Stimulated activated CD4-positive, alpha-beta T cell treated with anti-CD3 and anti-CD28 coated beads, TNF-alpha, amount 100 ng/mL, for 24 hours (primary cell): ENCODE measurements at regions not wholly inside any gene's neighbourhood (a gene's known extent, or its start where the extent isn't known, plus 50 kb on each side); places are given as distances from the start of the nearest gene placed in this dataset.

Source experiments
- DNase-seq, 3 experiments: peaks; one replicate each; pipeline ENCODE4 v3.0.0-alpha.2; 2020; ENCODE audit warnings: low read depth in 3 of 3

DNA sequence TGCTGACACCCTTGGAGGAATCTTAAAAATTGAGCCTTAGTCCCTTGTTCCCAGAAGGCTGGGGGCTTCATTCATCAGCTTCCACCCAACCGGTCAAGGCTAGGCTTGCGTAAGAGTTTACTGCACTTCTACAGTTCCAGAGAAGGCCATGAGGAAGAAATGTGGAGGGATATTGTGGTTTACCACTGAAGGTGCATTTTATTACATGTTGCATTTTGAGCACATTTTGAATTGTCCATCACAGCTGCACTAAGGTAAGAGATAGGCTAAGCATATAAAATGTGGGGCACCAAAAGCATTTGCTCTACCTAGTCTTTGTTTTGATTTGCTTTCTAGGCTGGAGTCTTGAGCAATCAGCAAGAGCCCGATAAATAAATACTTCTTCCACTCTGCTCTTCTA, 167.1 kb upstream of the PAPPA start:
- no peak for DNase-seq

DNA sequence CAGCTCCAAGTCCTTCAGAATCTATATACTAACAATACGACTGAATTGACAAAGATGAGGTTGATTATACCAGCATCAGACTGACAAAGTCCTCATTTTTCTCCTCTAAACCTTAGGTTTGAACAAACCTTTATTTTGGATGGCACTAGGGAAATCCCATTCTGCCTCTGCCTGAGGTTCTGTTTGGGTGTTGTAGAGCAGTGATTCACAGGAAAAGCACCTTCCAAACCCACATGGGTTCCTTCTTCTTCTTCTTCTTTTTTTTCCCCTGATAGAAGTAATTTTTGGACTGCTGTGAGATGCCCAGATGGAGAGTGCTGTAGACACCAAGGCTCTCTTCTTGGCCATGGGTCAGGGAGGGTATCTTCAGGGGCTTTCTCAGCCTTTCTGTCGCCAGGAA, 164.9 kb upstream of the PAPPA start:
- no peak for DNase-seq

DNA sequence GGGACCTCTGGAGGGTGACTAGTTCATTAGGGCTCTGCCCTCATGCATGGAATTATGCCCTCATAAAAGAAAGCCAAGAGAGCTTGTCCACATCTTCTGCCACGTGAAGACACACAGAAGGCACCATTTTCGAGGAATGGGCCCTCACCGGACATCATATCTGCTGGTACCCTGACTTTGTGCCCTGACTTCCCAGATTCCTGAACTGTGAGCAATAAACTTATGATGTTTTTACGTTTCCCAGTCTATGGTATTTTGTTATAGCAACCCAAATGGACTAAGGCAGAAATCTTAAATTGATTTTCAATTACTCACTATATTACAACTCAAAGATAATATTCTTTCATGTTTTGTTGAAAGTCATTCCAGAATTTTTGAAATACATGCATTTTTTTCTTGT, 163.8 kb upstream of the PAPPA start:
- no peak for DNase-seq

DNA sequence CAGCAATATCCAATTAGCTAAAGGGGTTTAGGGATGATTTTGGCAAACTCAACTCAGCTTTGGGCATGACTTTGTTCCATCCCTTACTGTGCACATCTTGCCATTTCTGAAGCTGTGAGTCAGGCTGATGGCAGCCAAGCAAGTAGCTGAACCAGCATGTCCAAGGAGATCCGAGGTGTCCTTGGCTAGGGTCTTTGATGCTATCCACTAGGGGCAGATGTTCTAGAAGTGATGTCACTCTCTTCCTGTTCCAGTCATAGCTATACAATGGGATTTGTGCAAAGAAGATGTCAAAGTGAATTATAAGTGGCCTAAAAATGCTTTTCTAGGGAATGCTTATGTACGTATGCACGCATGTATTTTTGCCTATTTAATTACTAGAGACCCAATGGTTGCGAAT, 160.8 kb upstream of the PAPPA start:
- no peak for DNase-seq

DNA sequence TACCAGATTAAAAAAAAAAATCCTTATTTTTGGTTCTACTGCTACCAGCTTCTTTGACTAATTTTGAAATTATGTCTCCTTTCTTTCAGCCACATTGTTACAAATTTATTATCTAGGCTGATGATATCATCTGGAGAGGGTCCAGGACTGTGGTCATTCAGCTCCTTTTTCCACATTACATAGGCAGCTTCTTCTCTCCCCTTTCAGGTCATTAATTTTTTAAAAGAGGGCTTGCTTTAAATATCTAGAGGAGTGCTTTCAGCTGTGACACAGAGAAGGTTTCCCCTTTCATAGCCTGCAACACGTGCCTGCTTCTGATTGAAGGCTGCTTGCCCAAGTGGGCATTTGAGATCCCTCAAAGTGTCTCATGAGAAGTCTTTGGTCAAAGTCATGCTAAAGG, 155.7 kb upstream of the PAPPA start:
- no peak for DNase-seq

DNA sequence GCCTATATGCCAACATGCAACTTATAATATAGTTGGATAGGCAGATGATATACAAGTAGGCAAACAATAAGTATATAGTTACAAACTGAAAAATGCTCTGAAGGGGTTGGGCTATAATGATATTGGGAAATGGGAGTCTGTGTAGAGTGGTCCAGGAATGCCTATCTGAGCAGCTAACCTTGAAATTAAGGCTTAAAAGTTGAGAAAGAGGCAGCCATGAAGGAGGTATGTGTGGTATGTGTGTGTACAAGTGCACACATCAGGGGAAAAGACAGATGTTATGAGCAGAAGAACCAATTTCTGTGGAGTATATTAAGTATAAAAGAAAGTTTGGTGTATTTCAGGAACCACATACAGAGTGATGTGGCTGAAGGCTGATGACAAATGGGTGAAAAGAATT, 154.9 kb upstream of the PAPPA start:
- no peak for DNase-seq

DNA sequence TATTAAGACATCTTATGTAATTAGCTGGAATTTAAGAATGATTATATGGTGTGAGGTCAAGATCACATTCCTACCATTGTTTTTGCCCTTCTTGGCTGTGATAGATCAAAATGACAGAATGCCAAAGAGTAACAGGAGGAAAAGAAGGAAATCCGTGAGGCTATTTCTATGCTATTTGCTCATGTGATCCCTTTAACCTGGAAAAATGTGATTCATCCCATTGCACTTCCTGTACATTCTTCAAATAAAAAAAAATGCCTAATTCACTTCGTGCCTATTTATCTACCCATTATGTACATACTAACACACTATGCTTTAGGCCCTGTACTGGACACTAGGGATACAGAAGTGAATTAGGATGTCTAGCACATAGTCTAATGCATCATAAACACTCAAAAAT, 154.1 kb upstream of the PAPPA start:
- DNase-seq = no peak

DNA sequence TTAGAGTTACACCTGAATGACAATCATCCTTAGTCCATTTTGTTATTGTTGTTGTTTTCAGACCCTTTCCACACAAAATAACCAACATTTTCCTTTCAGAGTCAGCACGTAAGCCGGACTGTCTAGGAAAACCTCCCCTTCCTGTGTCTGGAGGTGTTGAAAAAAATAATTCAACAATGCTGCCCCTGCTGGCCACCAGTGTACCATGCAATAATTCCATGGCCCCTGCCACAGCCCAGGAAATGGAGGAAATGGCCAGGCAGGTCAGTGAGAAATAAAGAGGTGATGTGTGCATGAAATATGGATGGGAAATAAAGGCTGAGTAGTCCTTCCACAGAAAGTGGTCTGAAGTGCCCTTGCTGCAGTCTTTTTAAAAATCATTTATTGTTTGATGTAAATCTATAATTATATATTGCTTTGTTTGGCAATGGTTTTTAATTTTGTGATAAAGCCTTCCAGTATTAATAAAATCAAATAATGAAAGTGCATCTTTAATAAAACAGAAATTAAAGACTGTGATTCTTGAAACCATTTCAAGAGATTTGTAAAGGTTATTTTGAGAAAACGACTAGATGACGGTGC, 152.8 kb upstream of the PAPPA start:
- no peak for DNase-seq

DNA sequence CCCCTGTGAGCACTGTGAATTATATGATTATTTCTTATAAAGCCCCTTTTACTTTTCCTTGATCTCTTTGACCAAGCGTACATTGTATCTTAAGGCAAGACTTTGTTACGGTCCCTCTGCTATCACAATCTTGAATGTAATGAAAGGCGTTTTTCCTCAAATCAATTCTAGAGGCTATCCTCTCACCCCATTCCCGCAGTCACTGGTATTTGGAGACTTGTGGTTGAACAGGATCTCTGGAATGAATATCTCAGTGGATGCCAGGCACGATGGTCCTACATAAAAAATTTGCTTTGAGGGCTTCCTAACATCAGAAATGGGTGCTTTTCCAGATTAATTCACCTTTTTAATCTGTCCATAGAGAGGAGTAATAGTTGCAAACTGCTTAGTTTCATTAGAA, 151.4 kb upstream of the PAPPA start:
- no peak for DNase-seq

DNA sequence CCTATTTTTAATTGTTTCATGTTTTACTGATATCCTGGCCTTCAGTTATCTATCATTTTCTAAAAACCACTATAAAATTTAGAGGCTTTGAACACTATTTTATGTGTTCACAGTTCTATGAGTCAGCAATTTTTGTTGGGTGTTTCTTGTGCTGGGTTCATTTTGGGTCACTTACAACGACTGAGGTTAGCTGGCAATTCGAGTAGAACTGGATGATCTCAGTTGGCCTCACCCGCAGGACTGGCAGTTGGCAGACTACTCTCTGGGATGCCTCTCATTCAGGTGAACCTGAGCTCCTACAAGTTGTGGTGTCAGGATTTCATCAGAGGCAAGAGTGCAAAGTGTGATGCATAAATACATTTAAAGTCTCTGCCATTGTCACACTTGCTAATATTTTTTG, 151.0 kb upstream of the PAPPA start:
- no peak for DNase-seq

DNA sequence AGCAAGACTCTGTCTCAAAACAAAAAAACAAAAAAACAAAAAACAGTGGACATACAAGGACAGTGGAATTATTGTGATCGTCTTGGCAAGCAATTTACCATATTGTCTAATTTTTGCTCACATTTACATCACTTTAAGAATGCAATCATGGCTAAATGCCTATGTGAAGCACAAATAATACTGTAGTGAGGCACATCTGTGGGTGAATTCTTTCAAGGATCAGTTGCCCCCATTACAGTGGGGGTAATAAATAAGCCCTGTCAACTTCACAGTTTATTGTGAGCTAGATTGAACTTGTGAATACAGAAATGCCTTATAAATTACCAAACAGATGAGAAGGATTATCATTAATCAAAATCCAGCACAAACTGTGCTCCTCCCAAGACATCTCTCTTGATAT, 150.2 kb upstream of the PAPPA start:
- no peak for DNase-seq

DNA sequence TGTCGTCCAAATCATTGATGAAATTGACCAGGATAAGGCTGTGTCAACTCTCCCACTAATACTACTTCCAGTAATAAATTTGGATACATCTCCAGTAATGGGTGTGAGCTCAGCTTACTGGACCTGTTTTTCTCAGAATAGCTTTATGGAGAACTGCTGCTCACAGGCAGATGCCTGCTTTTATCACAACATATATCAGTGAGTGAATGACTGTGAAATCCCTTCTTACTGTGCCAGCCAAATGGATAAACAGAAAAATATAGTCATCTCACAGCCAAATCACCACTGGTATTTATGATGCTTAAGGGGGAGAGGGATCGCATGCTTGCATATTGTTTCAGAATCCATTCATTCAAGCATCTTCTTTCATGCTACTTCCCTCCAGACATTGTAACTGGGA, 148.4 kb upstream of the PAPPA start:
- DNase-seq = no peak

DNA sequence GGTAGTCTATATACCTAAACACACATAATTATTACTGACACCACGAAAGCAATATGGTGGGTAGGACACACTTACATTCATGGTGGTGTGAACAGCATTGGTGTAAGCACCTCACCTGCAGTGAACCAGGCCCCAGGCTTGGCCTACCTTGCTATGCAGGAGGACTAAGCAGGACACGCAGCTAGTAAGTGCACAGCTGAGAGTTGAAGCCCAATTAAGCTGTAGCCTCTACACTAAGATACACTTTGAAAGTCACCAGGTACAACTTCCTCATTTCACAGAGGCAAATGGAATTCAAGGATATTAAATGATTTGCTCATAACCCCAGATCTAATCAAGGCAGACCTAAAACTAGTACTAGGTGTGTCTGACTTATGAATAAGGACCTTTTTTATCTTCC, 145.8 kb upstream of the PAPPA start:
- DNase-seq = no peak

DNA sequence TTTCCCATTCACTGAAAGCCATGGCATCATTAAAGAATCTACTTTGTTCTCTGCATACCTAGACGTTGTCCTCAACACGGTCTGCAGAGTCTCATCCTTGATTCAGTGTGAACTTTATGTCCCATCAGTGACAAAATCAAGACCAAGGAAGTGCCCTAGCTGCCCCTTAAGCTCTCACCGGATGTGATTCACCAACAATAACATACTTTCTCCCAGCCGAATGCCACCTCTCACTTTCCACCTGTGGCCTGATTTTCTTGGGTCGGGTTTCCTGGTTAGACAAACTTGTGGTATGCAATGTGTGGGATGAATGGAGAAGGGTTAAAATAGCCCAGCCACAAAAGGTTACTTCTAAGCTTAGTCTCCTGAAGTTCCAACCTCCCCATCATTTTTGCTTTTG, 145.3 kb upstream of the PAPPA start:
- no peak for DNase-seq

DNA sequence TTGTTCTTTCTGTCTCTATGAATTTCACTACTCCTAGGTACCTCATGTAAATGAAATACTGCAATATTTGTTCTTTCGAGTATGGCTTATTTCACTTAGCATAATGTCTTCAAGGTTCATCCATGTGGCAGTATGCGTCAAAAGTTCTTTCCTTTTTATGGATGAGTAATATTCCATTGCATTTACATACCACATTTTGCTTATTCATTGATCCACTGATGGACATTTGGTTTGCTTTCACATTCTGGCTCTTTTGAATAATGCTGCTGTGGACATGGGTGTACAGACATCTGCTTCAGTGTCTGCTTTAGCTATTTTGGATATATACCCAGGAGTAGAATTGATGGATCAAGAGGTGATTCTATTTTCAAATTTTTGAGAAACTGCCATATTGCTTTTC, 144.2 kb upstream of the PAPPA start:
- no peak for DNase-seq

DNA sequence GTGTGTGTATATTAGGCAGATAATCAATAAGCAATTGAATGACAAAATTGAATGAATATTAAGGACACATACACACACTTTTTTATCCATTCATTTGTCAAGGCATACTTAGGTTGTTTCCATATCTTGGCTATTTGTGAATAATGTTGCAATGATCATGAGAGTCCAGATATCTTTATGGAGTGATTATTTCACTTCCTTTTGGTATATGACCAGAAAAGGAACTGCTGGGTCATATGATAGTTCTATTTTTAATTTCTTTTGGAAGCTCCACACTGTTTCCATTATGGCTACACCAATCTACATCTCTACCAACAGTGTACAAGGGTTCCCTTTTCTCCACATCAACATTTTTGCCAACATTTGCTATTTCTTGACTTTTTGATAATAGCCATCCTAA, 137.7 kb upstream of the PAPPA start:
- no peak for DNase-seq

DNA sequence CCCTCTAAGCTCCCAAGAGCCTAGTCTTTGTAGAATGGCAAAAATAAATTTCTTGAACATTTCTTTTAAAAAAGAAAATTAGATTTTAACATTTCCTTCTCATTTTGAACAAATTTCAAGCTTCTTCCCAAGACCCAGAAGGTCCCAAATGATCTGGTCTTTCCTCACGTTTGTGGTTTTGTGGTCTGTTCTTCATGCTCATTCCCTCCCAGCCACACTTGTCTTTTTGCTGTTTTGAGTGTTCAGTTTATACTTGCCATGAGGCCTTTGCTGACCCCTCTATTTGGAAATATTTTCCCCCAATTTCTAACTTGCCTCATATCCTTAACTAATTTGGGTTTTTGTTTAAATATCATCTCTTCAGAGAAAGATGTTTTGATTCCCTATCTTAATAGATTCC, 133.4 kb upstream of the PAPPA start:
- no peak for DNase-seq

DNA sequence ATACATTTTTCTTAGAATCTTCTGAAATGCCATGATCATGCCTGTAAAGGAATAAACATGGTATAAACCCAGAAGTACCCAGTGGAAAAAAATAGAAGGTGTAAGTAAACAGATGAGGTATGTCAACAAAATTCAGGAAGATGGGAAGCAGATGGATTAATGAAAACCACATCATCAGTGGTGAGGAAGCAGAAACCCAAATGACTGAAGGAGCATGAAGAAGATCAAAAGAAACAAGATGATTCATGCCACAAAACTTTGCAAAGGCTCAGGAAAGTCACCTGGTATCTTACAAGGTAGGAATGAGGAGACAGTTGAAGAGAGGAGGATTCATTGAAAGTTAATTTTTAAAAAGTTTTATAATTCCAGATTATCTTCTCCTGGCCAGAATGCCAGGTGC, 132.8 kb upstream of the PAPPA start:
- no peak for DNase-seq

DNA sequence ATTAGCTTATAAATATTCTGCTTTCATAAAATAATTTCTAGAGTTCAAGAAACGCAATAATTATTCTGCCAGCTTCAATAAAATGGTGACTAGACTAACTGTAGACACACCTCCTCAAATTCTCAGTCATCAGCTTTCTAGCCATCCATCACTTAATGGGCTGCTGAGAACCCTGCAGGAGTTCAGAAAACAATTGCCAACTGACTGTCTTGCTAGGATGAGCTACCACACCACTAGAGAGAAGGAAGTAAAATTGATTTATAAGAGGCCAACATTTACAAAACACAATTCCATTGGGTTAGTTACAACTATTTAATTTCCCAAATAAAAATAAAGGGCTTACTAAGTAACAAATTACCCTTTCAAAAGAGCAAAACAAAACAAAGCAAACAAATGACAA, 126.5 kb upstream of the PAPPA start:
- no peak for DNase-seq

DNA sequence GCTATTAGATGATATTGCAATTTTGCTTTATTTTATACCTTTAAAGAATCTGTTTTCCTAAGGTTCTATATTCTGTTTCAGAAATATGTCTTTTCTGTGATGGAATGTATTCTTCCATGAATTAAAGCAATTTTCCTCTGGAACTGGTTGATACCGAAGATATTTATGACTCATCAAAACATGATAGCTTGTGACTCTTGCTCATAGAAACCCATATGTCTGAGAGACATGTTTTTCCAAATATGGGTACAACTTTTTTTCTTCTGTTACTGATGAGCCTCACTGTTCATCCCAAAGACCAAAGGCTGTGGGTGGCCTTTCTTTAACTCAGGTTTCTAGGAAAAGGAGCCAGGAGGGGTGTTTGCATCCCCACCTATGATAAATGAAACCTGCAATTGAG, 126.1 kb upstream of the PAPPA start:
- DNase-seq = no peak

DNA sequence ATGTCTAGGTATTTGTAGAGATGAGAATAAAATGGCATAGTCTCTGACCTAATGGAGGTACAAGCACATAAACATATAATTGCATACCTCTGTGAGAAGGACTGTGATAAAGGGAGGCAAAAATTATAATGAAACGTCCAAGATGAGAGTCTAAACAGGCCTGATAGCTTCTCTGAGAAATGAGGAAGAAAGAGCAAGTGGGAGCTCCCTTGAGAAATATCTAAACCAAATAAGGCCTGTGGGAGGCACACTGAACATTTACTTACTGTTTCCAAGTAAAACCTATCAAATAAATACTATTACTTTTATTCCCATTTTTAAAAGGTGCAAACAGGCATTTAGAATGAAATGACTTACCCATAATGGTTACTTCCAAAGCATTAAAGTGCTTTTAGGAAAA, 125.6 kb upstream of the PAPPA start:
- DNase-seq = no peak

DNA sequence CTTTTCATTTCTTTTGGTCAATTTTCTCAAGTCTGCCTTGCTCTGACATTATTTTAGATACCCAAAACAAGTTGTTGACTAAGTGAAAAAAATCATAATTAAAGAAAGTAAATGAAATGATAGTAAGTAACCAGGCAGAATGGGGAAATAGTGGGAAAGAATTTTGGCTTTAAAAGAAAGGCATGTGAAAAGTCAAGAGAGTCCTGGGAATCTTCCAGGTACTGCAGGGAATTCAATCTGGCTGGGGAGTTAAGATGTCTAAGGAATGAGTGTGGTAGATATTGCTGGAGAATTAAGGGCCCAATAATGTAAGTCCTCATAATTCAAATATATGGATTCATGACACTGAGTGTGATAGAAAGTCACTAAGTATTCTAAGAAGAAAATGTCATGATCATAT, 123.1 kb upstream of the PAPPA start:
- no peak for DNase-seq

DNA sequence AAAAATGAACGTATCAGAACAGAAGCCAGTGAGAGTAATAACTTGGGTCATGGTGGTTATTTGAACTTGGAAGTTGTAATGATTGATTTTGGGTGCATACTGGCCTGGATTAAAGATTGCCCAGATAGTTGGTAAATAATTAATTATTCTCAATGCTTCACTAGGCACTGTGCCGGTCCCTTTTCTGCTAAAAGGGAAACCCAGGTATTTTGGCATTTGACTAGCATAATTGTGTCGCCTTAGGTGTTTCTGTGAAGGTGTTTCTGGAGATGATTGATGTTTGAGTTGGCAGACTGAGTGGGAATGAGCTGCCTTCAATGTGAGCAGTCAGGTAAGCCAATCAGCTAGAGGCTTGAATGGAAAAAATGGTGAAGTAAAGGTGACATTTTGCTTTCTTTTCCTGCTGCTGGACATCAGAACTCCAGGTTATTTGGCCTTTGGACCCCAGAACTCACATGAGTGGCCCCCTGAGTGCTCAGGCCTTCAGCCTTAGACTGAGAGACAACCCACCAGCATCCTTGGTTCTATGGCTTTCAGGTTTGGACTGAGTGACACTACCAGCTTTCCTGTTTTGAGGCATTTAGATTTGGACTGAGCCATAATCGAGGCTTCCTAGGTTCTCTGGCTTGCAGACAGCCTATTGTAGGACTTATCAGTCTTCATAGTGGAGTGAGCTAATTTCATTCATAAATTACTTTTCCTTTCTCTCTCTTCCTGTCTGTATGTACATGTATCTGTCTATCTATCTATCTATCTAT, 120.7 kb upstream of the PAPPA start:
- no peak for DNase-seq

DNA sequence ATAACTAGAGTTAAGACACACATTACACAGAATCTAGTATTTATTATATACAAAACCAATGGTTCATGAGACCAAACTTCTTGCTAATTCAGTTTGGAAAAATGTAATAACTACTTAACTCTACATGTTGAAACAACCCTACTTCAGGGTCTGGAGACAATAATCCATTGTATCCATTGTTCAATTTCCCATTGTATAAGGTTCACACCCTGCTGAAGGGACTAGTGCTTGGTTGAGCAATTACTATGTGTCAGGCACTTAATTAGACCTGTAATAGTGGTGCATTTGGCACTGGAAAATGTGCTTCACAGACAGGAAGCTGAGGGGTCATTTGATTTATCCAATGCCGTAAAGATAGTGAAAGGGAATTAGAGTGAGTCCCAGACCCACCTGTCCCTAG, 114.3 kb upstream of the PAPPA start:
- no peak for DNase-seq
